GM23338 (cell line): ENCODE measurements at regions not wholly inside any gene's neighbourhood (a gene's known extent, or its start where the extent isn't known, plus 50 kb on each side); places are given as distances from the start of the nearest gene placed in this dataset.

Source experiments
- ATAC-seq: fragments of 200-7000 bp; cut with Tn5 transposase; 3 replicates; pipeline ENCODE4 v1.9.1; 2020
- DNase-seq: peaks from one replicate; pipeline ENCODE4 v3.0.0-alpha.2; 2015; ENCODE audit warnings: low spot score
- H2AFZ ChIP-seq: fragments of 200-600 bp; sonication (generic); 2 replicates; pipeline ENCODE4 v1.8.0; 2016; ENCODE audit warnings: antibody characterized with exemption, mild to moderate bottlenecking, moderate library complexity
- H3F3A ChIP-seq: fragments of 200-600 bp; sonication (generic); replicated peaks from 2 replicates; pipeline ENCODE4 v1.8.0; 2017; ENCODE audit warnings: antibody characterized with exemption, mixed run types, low read depth
- H3K27ac ChIP-seq: fragments of 200-600 bp; sonication (generic); 2 replicates; pipeline ENCODE4 v1.6.1; 2016; ENCODE audit warnings: low read depth
- H3K27me3 ChIP-seq: fragments of 200-600 bp; sonication (generic); 2 replicates; pipeline ENCODE4 v1.8.0; 2016; ENCODE audit warnings: mild to moderate bottlenecking, mixed run types, moderate library complexity; ENCODE audit not compliant: insufficient read depth
- H3K36me3 ChIP-seq: fragments of 200-600 bp; sonication (generic); 2 replicates; pipeline ENCODE4 v1.8.0; 2016; ENCODE audit warnings: mild to moderate bottlenecking; ENCODE audit not compliant: insufficient read depth
- H3K4me1 ChIP-seq: fragments of 200-600 bp; sonication (generic); 2 replicates; pipeline ENCODE4 v1.8.0; 2016; ENCODE audit warnings: mild to moderate bottlenecking, moderate library complexity; ENCODE audit not compliant: insufficient read depth
- H3K4me2 ChIP-seq: fragments of 200-600 bp; sonication (generic); 2 replicates; pipeline ENCODE4 v1.7.1; 2017; ENCODE audit warnings: mixed run types
- H3K4me3 ChIP-seq: fragments of 200-600 bp; sonication (generic); 2 replicates; pipeline ENCODE4 v1.6.1; 2016; ENCODE audit warnings: mixed run types
- H3K79me2 ChIP-seq: fragments of 200-600 bp; sonication (generic); replicated peaks from 2 replicates; pipeline ENCODE4 v1.8.0; 2017; ENCODE audit warnings: mild to moderate bottlenecking; ENCODE audit not compliant: insufficient read depth
- H3K9me2 ChIP-seq: fragments of 200-600 bp; sonication (generic); 2 replicates; pipeline ENCODE4 v1.8.0; 2017; ENCODE audit not compliant: insufficient read depth
- H4K20me1 ChIP-seq: fragments of 200-600 bp; sonication (generic); replicated peaks from 2 replicates; pipeline ENCODE4 v1.8.0; 2017; ENCODE audit warnings: mild to moderate bottlenecking; ENCODE audit not compliant: insufficient read depth
- H3K27ac Mint-ChIP-seq: 2 replicates; pipeline ENCODE4 v1.8.0; 2020; ENCODE audit warnings: inconsistent platforms, mild to moderate bottlenecking, moderate library complexity, mixed read lengths
- H3K27me3 Mint-ChIP-seq: 3 replicates; pipeline ENCODE4 v1.8.0; 2022; ENCODE audit warnings: low read depth, mild to moderate bottlenecking, moderate library complexity, mixed read lengths, inconsistent platforms; ENCODE audit not compliant: insufficient read depth, poor library complexity
- H3K36me3 Mint-ChIP-seq: 3 replicates; pipeline ENCODE4 v1.8.0; 2021; ENCODE audit warnings: low read depth, mild to moderate bottlenecking, inconsistent platforms, moderate library complexity, mixed read lengths
- H3K4me1 Mint-ChIP-seq: 3 replicates; pipeline ENCODE4 v1.8.0; 2020; ENCODE audit warnings: mild to moderate bottlenecking, inconsistent platforms, mixed read lengths
- H3K4me3 Mint-ChIP-seq: 3 replicates; pipeline ENCODE4 v1.8.0; 2021; ENCODE audit warnings: moderate library complexity, mild to moderate bottlenecking, inconsistent platforms, mixed read lengths
- H3K9me3 Mint-ChIP-seq: 3 replicates; pipeline ENCODE4 v1.8.0; 2020; ENCODE audit warnings: moderate library complexity, mild to moderate bottlenecking, inconsistent platforms, mixed read lengths
- CREB1 ChIP-seq: fragments of 250-450 bp; sonication (Bioruptor Pico); IDR thresholded peaks from 2 replicates; pipeline ENCODE4 v1.5.0; 2020; ENCODE audit warnings: low read depth, mild to moderate bottlenecking, moderate library complexity
- CTCF ChIP-seq, 2 experiments: fragments of 200-600 bp in 1 of 2; sonication (generic) in 1 of 2; conservative IDR thresholded peaks; 2 replicates each; pipeline versions ENCODE4 v1.5.1 to v1.6.1; 2016 to 2017; ENCODE audit warnings: antibody characterized with exemption in 2 of 2, low read depth in 2 of 2, mild to moderate bottlenecking in 2 of 2, moderate library complexity in 1 of 2
- EZH2 ChIP-seq: fragments of 200-600 bp; sonication (generic); IDR thresholded peaks from one replicate; pipeline ENCODE4 v1.8.0; 2017; ENCODE audit warnings: antibody characterized with exemption, mild to moderate bottlenecking, low read depth; ENCODE audit not compliant: unreplicated experiment
- STAT1 ChIP-seq: IDR thresholded peaks from one replicate; pipeline ENCODE4 v1.6.1; 2016; ENCODE audit warnings: antibody characterized with exemption; ENCODE audit not compliant: unreplicated experiment
- ZNF462 ChIP-seq: fragments of 250-450 bp; sonication (Bioruptor Pico); IDR thresholded peaks from 2 replicates; pipeline ENCODE4 v1.5.0; 2020; ENCODE audit warnings: mild to moderate bottlenecking, moderate library complexity

- no peak for TF ChIP-seq CTCF (conservative IDR thresholded peaks at IDR 0.05; ENCODE audit: low read depth in 2 of 2)
- TF ChIP-seq ZNF462: no peak
- no peak for TF ChIP-seq CREB1 (CRISPR knock-in tag)
- TF ChIP-seq EZH2: no peak
Observed at GRCh38 chr5:133760532-133760931, 148.2 kb upstream of the FSTL4 start (continued).

GRCh38 chr5:133758641-133759040, 146.3 kb upstream of the FSTL4 start:
- peaks cover 11% of the 10 kb centered on the region for H3K27me3 Mint-ChIP-seq
- Histone ChIP-seq H3K36me3 (no peaks in the 10 kb centered on the region), H4K20me1 (no peaks in the 10 kb centered on the region), H2AFZ (no peak overlapping the region), H3K79me2 (no peaks in the 10 kb centered on the region), H3K4me1 (no peaks in the 10 kb centered on the region), H3K9me2 (peaks cover 21% of the 10 kb centered on the region; the same call in 1 of the 2 replicates), H3F3A (no peaks in the 10 kb centered on the region), H3K4me3 (no peak overlapping the region), H3K27me3 (no peaks in the 10 kb centered on the region), H3K27ac (no peak overlapping the region), H3K4me2 (no peak overlapping the region)
- no peaks in the 10 kb centered on the region; the same call in 2 of the 3 replicates for H3K9me3 Mint-ChIP-seq
- no peak overlapping the region for H3K27ac Mint-ChIP-seq
- no peak overlapping the region for H3K4me3 Mint-ChIP-seq
- no peak for DNase-seq
- ATAC-seq: no peak
- no peaks in the 10 kb centered on the region for H3K36me3 Mint-ChIP-seq
- no peaks in the 10 kb centered on the region for H3K4me1 Mint-ChIP-seq
- TF ChIP-seq CTCF (conservative IDR thresholded peaks at IDR 0.05; ENCODE audit: low read depth in 2 of 2) (no peak), ZNF462 (no peak), STAT1 (no peak)
